Gastrocnemius medialis (tissue), 4 donors: ENCODE measurements at regions not wholly inside any gene's neighbourhood (a gene's known extent, or its start where the extent isn't known, plus 50 kb on each side); places are given as distances from the start of the nearest gene placed in this dataset.

ENCODE experiments used
- CTCF ChIP-seq, 5 experiments: fragments of 450-650 bp in 3 of 5; fragments of 200-600 bp in 2 of 5; sonication (generic) in 2 of 5; IDR thresholded peaks in 4 of 5; conservative IDR thresholded peaks in 1 of 5; 1 replicate in 4 of 5; 2 replicates in 1 of 5; pipeline ENCODE4 v1.5.1; 2016 to 2019; ENCODE audit warnings: antibody characterized with exemption in 5 of 5, mild to moderate bottlenecking in 3 of 5, moderate library complexity in 3 of 5
- POLR2A ChIP-seq, 2 donors: fragments of 450-650 bp; IDR thresholded peaks; one replicate each; pipeline ENCODE4 v1.6.1; 2017; ENCODE audit warnings: antibody characterized with exemption in 2 of 2, mild to moderate bottlenecking in 2 of 2, moderate library complexity in 2 of 2

- TF ChIP-seq CTCF (IDR thresholded peaks at IDR 0.05 in 4 of 5, conservative IDR thresholded peaks at IDR 0.05 in 1 of 5) (no peak), POLR2A (IDR thresholded peaks at IDR 0.05) (no peak)
These were observed 1425.8 kb downstream of the TBC1D22A start for GRCh38 chr22:48188231-48188721.
